Breast epithelium (tissue), 4 donors: ENCODE measurements at regions not wholly inside any gene's neighbourhood (a gene's known extent, or its start where the extent isn't known, plus 50 kb on each side); places are given as distances from the start of the nearest gene placed in this dataset.

Experiments
- DNase-seq, 2 donors: peaks; one replicate each; pipeline ENCODE4 v3.0.0-alpha.2; 2019; ENCODE audit warnings: low spot score in 2 of 2
- H3K27ac ChIP-seq, 2 donors: fragments of 200-600 bp; sonication (generic) in 1 of 2; one replicate each; pipeline ENCODE4 v1.5.1; 2016 to 2019; ENCODE audit warnings: mild to moderate bottlenecking in 1 of 2
- H3K27me3 ChIP-seq, 2 donors: fragments of 200-600 bp; sonication (generic) in 1 of 2; one replicate each; pipeline versions ENCODE4 v1.5.1 to v1.6.0; 2017 to 2019; ENCODE audit warnings: control low read depth in 1 of 2, mild to moderate bottlenecking in 1 of 2
- H3K36me3 ChIP-seq: fragments of 200-600 bp; one replicate; pipeline ENCODE4 v1.5.1; 2019
- H3K4me1 ChIP-seq, 2 donors: fragments of 200-600 bp; sonication (generic); one replicate each; pipeline ENCODE4 v1.5.1; 2016 to 2019; ENCODE audit warnings: control low read depth in 1 of 2
- H3K4me3 ChIP-seq, 3 donors: fragments of 200-600 bp; sonication (generic); 1 replicate in 2 of 3; 2 replicates in 1 of 3; pipeline ENCODE4 v1.5.1; 2016 to 2019; ENCODE audit warnings: mild to moderate bottlenecking in 3 of 3, moderate library complexity in 2 of 3
- H3K9me3 ChIP-seq, 2 donors: fragments of 200-600 bp; sonication (generic) in 1 of 2; one replicate each; pipeline ENCODE4 v1.5.1; 2016 to 2019; ENCODE audit warnings: control low read depth in 1 of 2
- POLR2A ChIP-seq: fragments of 450-650 bp; IDR thresholded peaks from one replicate; pipeline ENCODE4 v1.6.1; 2016; ENCODE audit warnings: antibody characterized with exemption, mild to moderate bottlenecking, moderate library complexity
- POLR2AphosphoS5 ChIP-seq, 3 donors: sonication (generic); formaldehyde crosslinking; IDR thresholded peaks; one replicate each; pipeline ENCODE4 v1.6.1; 2017; ENCODE audit warnings: antibody characterized with exemption in 3 of 3
- intact Hi-C: fragments of 100-400 bp; cut with DNase I; formaldehyde crosslinking; loops from one replicate; pipeline ENCODE4 v1.15.1; 2023; ENCODE audit warnings: low total_unique reads
- TF ChIP-seq, protein P1 (sequence below), 3 donors: fragments of 450-650 bp; IDR thresholded peaks; one replicate each; pipeline ENCODE4 v1.5.1; 2016 to 2017; ENCODE audit warnings: antibody characterized with exemption in 3 of 3, mild to moderate bottlenecking in 3 of 3, moderate library complexity in 3 of 3

DNA sequence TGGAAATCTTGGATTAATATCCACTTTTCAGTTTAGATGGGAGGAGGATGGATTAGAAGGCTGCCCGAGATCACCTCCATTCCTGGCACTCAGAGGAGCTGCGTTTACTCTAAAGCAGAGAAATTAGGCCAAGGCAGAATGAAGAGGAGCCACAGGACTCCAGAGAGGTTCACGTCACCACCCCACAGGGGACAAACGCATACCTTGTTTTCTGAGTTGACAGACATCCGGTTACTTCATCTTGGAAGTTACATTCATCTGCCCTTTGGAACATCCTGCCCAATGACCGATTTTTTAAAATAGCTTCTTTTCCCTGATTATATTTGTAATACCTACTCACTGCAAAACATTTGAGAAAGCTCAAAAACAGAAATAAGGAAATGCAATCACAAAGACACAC, 220.0 kb downstream of the SOX9 start:
- intact Hi-C loops, result no loop called here
- TF ChIP-seq POLR2AphosphoS5 (IDR thresholded peaks at IDR 0.05) (no peak), POLR2A (no peak)
- TF ChIP-seq, protein P1, sequence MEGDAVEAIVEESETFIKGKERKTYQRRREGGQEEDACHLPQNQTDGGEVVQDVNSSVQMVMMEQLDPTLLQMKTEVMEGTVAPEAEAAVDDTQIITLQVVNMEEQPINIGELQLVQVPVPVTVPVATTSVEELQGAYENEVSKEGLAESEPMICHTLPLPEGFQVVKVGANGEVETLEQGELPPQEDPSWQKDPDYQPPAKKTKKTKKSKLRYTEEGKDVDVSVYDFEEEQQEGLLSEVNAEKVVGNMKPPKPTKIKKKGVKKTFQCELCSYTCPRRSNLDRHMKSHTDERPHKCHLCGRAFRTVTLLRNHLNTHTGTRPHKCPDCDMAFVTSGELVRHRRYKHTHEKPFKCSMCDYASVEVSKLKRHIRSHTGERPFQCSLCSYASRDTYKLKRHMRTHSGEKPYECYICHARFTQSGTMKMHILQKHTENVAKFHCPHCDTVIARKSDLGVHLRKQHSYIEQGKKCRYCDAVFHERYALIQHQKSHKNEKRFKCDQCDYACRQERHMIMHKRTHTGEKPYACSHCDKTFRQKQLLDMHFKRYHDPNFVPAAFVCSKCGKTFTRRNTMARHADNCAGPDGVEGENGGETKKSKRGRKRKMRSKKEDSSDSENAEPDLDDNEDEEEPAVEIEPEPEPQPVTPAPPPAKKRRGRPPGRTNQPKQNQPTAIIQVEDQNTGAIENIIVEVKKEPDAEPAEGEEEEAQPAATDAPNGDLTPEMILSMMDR (IDR thresholded peaks at IDR 0.05), result no peak
- no peaks in the 10 kb centered on the region for H3K36me3 ChIP-seq
- H3K4me3 ChIP-seq, result no peak overlapping the region
- no peak for DNase-seq
- H3K9me3 ChIP-seq, result no peaks in the 10 kb centered on the region
- no peaks in the 10 kb centered on the region for H3K27me3 ChIP-seq
- peaks cover 8 to 12% of the 10 kb centered on the region in 2 donors for H3K4me1 ChIP-seq
- no peak overlapping the region for H3K27ac ChIP-seq

DNA sequence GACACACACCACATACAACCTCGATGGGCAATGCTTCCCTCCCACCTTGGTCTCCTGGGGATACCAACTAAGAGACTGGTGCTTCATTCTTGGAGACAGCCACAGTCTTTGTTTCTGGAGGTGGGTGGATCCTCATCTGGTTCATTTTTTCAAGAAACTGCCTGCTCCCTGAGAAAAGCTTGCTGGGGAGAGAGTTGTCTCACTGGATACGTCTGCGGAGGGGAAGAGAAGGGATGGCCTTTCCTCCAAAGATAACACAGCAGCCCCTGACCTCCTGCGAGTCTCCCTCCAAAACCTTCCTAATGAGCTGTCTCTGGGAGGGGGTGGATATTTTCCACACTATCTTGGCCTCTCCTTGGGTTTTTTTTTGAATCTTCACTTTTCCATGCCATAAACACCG, 221.2 kb downstream of the SOX9 start:
- Histone ChIP-seq H3K9me3 (no peaks in the 10 kb centered on the region), H3K4me3 (no peak overlapping the region), H3K36me3 (no peaks in the 10 kb centered on the region), H3K4me1 (peaks cover 8 to 12% of the 10 kb centered on the region in 2 donors), H3K27me3 (no peaks in the 10 kb centered on the region), H3K27ac (no peak overlapping the region)
- DNase-seq, result no peak
- intact Hi-C loops, result no loop called here
- TF ChIP-seq, protein P1 (IDR thresholded peaks at IDR 0.05), result no peak
- TF ChIP-seq POLR2A (no peak), POLR2AphosphoS5 (IDR thresholded peaks at IDR 0.05) (no peak)

DNA sequence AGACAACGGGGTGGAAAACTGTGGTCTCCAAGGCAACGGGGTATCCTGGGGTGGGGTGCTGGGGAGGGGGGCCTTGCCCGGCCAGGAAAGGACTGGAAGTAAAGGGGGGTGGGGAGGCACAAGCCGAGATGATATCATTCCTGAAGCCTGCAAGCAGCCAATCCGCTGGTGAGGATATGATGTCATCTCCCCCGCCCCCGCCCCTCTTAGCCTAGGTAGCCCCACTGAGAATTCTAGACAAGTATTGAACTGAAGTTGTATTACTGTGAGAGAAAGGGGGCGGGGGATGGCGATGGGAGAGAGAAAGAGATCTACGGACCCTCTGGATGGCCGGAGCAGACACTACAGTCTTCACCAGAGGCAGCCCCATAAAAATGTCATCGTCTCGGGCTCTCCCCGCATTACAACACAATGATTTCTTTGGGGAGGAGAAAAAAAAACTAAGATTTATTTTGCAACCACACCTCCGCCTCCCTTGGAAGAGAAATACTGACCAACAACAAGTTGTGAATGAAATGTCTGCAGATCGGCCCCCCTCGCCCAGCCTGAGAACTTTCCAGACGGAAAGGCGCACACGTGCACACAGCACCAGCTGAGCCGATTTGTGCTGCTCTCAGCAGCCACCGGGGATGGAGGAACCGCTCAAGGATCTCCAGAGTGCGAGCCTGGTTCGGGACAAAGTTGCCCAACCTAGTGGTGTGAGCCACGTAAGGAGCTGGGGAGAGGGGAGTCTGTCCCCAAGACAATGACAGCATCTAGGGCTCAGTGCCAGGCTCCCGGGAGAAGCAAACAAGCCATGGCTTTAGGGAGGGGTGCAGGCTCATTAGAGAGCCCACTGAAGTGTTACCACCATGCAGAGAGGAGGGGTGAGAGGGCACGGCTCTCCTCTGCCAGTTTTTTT, 222.1 kb downstream of the SOX9 start:
- no peaks in the 10 kb centered on the region for H3K9me3 ChIP-seq
- peak overlapping the region in 1 of 3 donors; percentile 32 for H3K4me3 ChIP-seq
- peaks cover 8 to 12% of the 10 kb centered on the region in 2 donors for H3K4me1 ChIP-seq
- H3K27me3 ChIP-seq, result no peaks in the 10 kb centered on the region
- peak in 1 of 2 donors; percentile 20 for DNase-seq
- H3K27ac ChIP-seq, result no peak overlapping the region
- TF ChIP-seq POLR2A, result no peak
- TF ChIP-seq POLR2AphosphoS5 (IDR thresholded peaks at IDR 0.05), result no peak
- TF ChIP-seq, protein P1 (IDR thresholded peaks at IDR 0.05), result no peak
- intact Hi-C loops, result no loop called here
- no peaks in the 10 kb centered on the region for H3K36me3 ChIP-seq

DNA sequence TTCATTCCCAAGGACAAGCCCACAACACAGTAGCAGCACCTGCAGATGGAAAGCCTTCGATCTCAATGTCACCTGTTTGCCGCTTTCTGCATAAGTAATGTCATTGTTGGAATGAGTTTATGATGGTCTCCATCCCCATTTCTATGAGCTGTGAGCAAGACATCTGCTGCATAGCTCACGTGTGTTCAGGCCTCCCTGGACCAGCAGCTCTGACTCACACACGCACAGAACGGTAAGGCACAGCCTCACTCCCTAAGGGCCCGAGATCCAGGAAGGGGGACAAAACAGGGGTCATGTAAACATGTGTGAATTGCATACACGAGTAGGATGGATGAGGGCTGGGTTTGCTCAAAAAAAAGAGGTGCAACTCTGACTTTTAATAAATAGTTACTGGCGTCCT, 223.1 kb downstream of the SOX9 start:
- peaks cover 0 to 7% of the 10 kb centered on the region in 2 donors for H3K4me1 ChIP-seq
- no peaks in the 10 kb centered on the region for H3K27me3 ChIP-seq
- H3K36me3 ChIP-seq, result no peaks in the 10 kb centered on the region
- no peak for DNase-seq
- TF ChIP-seq, protein P1 (IDR thresholded peaks at IDR 0.05), result no peak
- TF ChIP-seq POLR2A, result no peak
- no peak for TF ChIP-seq POLR2AphosphoS5 (IDR thresholded peaks at IDR 0.05)
- H3K9me3 ChIP-seq, result no peaks in the 10 kb centered on the region
- no peak overlapping the region for H3K27ac ChIP-seq
- intact Hi-C loops, result no loop called here
- H3K4me3 ChIP-seq, result no peak overlapping the region

DNA sequence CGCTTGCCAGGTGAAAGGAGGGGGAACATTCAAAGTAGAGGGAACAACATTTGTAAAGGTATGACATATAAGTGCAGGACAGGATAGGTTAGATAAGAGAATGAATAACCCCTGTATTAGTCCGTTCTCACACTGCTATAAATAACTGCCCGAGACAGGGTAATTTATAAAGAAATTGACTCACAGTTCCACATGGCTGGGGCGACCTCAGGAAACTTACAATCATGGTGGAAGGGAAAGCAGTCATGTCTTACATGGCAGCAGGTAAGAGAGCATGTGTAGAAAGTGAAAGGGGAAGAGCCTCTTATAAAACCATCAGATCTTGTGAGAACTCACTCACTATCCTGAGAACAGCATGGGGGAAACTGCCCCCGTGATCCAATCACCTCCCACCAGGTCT, 223.8 kb downstream of the SOX9 start:
- Histone ChIP-seq H3K4me3 (no peak overlapping the region), H3K36me3 (no peaks in the 10 kb centered on the region), H3K27ac (no peak overlapping the region), H3K27me3 (no peaks in the 10 kb centered on the region), H3K4me1 (no peaks in the 10 kb centered on the region), H3K9me3 (no peaks in the 10 kb centered on the region)
- no peak for DNase-seq
- intact Hi-C loops, result no loop called here
- TF ChIP-seq POLR2AphosphoS5 (IDR thresholded peaks at IDR 0.05), result no peak
- TF ChIP-seq POLR2A, result no peak
- TF ChIP-seq, protein P1 (IDR thresholded peaks at IDR 0.05), result no peak
